Stimulated activated CD4-positive, alpha-beta T cell treated with anti-CD3 and anti-CD28 coated beads, Interleukin-4, amount 100 ng/mL, for 48 hours (primary cell): ENCODE measurements at regions not wholly inside any gene's neighbourhood (a gene's known extent, or its start where the extent isn't known, plus 50 kb on each side); places are given as distances from the start of the nearest gene placed in this dataset.

ENCODE experiments used
- DNase-seq, 2 donors: peaks; one replicate each; pipeline ENCODE4 v3.0.0-alpha.2; 2020; ENCODE audit warnings: low read depth in 2 of 2

- no peak for DNase-seq
These were observed 119.0 kb downstream of the SUCNR1 start for GRCh38 chr3:151992326-151993041.

GRCh38 chr3:151995091-151995490 lies 121.6 kb downstream of the SUCNR1 start:
- no peak for DNase-seq

- no peak for DNase-seq
These were observed 125.3 kb downstream of the SUCNR1 start for GRCh38 chr3:151998744-151999143.

- no peak for DNase-seq
These were observed 126.5 kb downstream of the SUCNR1 start for GRCh38 chr3:151999936-152000335.

GRCh38 chr3:152011812-152012735 lies 138.6 kb downstream of the SUCNR1 start:
- DNase-seq: no peak

- DNase-seq: no peak
These were observed 146.1 kb downstream of the SUCNR1 start for GRCh38 chr3:152019508-152019907.

- peak in 1 of 2 donors; percentile 43 for DNase-seq
These were observed 148.6 kb downstream of the SUCNR1 start for GRCh38 chr3:152021951-152022461.

GRCh38 chr3:152026033-152026556 lies 152.7 kb downstream of the SUCNR1 start:
- DNase-seq: no peak

GRCh38 chr3:152030320-152030719 lies 156.9 kb downstream of the SUCNR1 start:
- DNase-seq: no peak

GRCh38 chr3:152031321-152031720 lies 157.9 kb downstream of the SUCNR1 start:
- no peak for DNase-seq

GRCh38 chr3:152037297-152037696 lies 163.9 kb downstream of the SUCNR1 start:
- DNase-seq: no peak

- DNase-seq: no peak
These were observed 164.5 kb downstream of the SUCNR1 start for GRCh38 chr3:152037953-152038352.

GRCh38 chr3:152038490-152038889 lies 165.0 kb downstream of the SUCNR1 start:
- no peak for DNase-seq

- DNase-seq: no peak
These were observed 166.4 kb downstream of the SUCNR1 start for GRCh38 chr3:152039887-152040286.

GRCh38 chr3:152040319-152040718 lies 166.9 kb downstream of the SUCNR1 start:
- DNase-seq: no peak

GRCh38 chr3:152043620-152044019 lies 170.2 kb downstream of the SUCNR1 start:
- DNase-seq: no peak

- DNase-seq: no peak
These were observed 172.8 kb downstream of the SUCNR1 start for GRCh38 chr3:152046280-152046679.

- no peak for DNase-seq
These were observed 174.0 kb downstream of the SUCNR1 start for GRCh38 chr3:152047465-152047864.

GRCh38 chr3:152048831-152049230 lies 175.4 kb downstream of the SUCNR1 start:
- DNase-seq: no peak

GRCh38 chr3:152050903-152051302 lies 177.5 kb downstream of the SUCNR1 start:
- no peak for DNase-seq

GRCh38 chr3:152051501-152052404 lies 178.3 kb downstream of the SUCNR1 start:
- no peak for DNase-seq
